ENCODE measurements at regions not wholly inside any gene's neighbourhood (a gene's known extent, or its start where the extent isn't known, plus 50 kb on each side); places are given as distances from the start of the nearest gene placed in this dataset.

DNA sequence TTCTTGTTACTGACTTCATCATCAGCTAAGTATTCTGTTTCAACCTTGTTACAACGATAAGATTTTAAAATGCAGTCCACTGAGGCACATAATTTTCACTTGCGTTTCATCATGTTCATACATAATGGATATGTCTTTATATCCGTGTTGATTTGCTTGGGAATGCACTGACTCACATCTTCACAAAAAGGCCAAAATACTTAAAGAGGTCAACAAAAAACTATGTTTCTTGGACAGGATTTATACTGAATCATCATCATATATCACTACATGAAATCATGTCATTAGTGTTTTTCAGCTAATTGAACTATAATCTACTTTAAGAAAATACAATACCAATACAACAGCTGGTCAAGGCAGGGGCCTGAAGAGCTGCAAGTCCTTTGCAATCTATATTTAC is 324.5 kb upstream of the KLF6 start:
- H4K20me1 ChIP-seq (ENCODE audit: insufficient read depth): no peaks in the 10 kb centered on the region
- no peak overlapping the region for H2AFZ ChIP-seq
- H3K27ac ChIP-seq: no peak overlapping the region
- ChIA-PET CTCF (no interaction called here), POLR2A (ENCODE audit: unreplicated experiment) (no interaction called here)
- H3K9me3 ChIP-seq (ENCODE audit: insufficient read depth, low read depth): no peaks in the 10 kb centered on the region
- no peaks in the 10 kb centered on the region for H3K9me2 ChIP-seq (ENCODE audit: insufficient read depth)
- no peaks in the 10 kb centered on the region for H3F3A ChIP-seq (ENCODE audit: insufficient read depth, low read depth)
- no peaks in the 10 kb centered on the region for H3K4me1 ChIP-seq (replicated peaks; ENCODE audit: insufficient read depth)
- BruUV-seq (replicated peaks): no TSS peak
- H3K4me2 ChIP-seq: no peak overlapping the region
- TF ChIP-seq CTCF (conservative IDR thresholded peaks at IDR 0.05): no peak
- no peak for TF ChIP-seq EZH2 (IDR thresholded peaks at IDR 0.05; ENCODE audit: low read depth)
- H3K4me3 ChIP-seq: no peak overlapping the region
- no peaks in the 10 kb centered on the region for H3K79me2 ChIP-seq (ENCODE audit: low read depth)
- no peak for DNase-seq
- intact Hi-C loops (cut with micrococcal nuclease; ENCODE audit: unreplicated experiment): no loop called here
- no peaks in the 10 kb centered on the region for H3K36me3 ChIP-seq (ENCODE audit: low read depth)
- no peaks in the 10 kb centered on the region for H3K27me3 ChIP-seq (ENCODE audit: insufficient read depth, low read depth)

GRCh38 chr10:4108693-4109092 is 323.7 kb upstream of the KLF6 start:
- no peaks in the 10 kb centered on the region for H3K79me2 ChIP-seq (ENCODE audit: low read depth)
- ChIA-PET CTCF (no interaction called here), POLR2A (ENCODE audit: unreplicated experiment) (no interaction called here)
- H3F3A ChIP-seq (ENCODE audit: insufficient read depth, low read depth): no peaks in the 10 kb centered on the region
- H3K27me3 ChIP-seq (ENCODE audit: insufficient read depth, low read depth): no peaks in the 10 kb centered on the region
- no peak for DNase-seq
- BruUV-seq (replicated peaks): no TSS peak
- TF ChIP-seq EZH2 (IDR thresholded peaks at IDR 0.05; ENCODE audit: low read depth) (no peak), CTCF (conservative IDR thresholded peaks at IDR 0.05) (no peak)
- no peak overlapping the region for H2AFZ ChIP-seq
- H4K20me1 ChIP-seq (ENCODE audit: insufficient read depth): no peaks in the 10 kb centered on the region
- no peak overlapping the region for H3K4me3 ChIP-seq
- H3K4me1 ChIP-seq (replicated peaks; ENCODE audit: insufficient read depth): no peaks in the 10 kb centered on the region
- no peak overlapping the region for H3K27ac ChIP-seq
- H3K36me3 ChIP-seq (ENCODE audit: low read depth): no peaks in the 10 kb centered on the region
- H3K4me2 ChIP-seq: no peak overlapping the region
- H3K9me3 ChIP-seq (ENCODE audit: insufficient read depth, low read depth): no peaks in the 10 kb centered on the region
- intact Hi-C loops (cut with micrococcal nuclease; ENCODE audit: unreplicated experiment): no loop called here
- no peaks in the 10 kb centered on the region for H3K9me2 ChIP-seq (ENCODE audit: insufficient read depth)

DNA sequence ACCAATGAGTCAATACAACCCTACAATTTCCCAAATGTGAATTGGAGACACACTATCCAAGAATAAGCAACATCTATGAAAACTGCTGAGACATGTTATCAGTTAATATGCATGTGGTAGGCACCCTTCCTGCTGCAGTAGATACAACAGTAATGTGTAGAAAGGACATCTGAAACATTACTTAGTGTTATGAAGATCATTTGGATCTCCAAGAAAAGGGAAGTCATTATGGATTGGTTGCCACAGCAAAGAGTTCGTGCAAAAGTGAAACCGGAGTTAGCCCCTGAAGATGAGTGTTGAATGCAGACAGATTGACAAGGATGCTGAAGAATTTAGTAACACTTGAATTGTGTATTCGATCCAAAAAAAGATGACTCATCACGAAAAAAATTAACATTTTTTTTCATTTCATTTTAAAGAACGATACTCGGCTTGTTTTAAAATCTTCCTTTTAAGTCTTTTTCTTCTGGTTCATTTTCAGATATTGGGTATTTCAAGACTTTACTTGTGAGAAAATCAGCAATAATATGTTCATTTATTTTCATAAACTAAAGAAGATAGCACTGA is 322.4 kb upstream of the KLF6 start:
- intact Hi-C loops (cut with micrococcal nuclease; ENCODE audit: unreplicated experiment): no loop called here
- Histone ChIP-seq H4K20me1 (ENCODE audit: insufficient read depth) (no peaks in the 10 kb centered on the region), H3K4me2 (no peak overlapping the region), H3K36me3 (ENCODE audit: low read depth) (no peaks in the 10 kb centered on the region), H3K9me3 (ENCODE audit: insufficient read depth, low read depth) (no peaks in the 10 kb centered on the region), H3K27ac (no peak overlapping the region), H3F3A (ENCODE audit: insufficient read depth, low read depth) (no peaks in the 10 kb centered on the region), H3K27me3 (ENCODE audit: insufficient read depth, low read depth) (no peaks in the 10 kb centered on the region), H3K4me1 (replicated peaks; ENCODE audit: insufficient read depth) (no peaks in the 10 kb centered on the region), H3K4me3 (no peak overlapping the region), H3K79me2 (ENCODE audit: low read depth) (no peaks in the 10 kb centered on the region), H3K9me2 (ENCODE audit: insufficient read depth) (no peaks in the 10 kb centered on the region), H2AFZ (no peak overlapping the region)
- DNase-seq: no peak
- ChIA-PET POLR2A (ENCODE audit: unreplicated experiment) (no interaction called here), CTCF (no interaction called here)
- no peak for TF ChIP-seq EZH2 (IDR thresholded peaks at IDR 0.05; ENCODE audit: low read depth)
- no peak for TF ChIP-seq CTCF (conservative IDR thresholded peaks at IDR 0.05)
- no TSS peak for BruUV-seq (replicated peaks)
